Mesenchymal stem cell (in vitro differentiated cells and primary cell): ENCODE measurements at regions not wholly inside any gene's neighbourhood (a gene's known extent, or its start where the extent isn't known, plus 50 kb on each side); places are given as distances from the start of the nearest gene placed in this dataset.

ENCODE experiments used
- DNase-seq: peaks from one replicate; pipeline ENCODE4 v3.0.0-alpha.2; 2013
- H2AFZ ChIP-seq: one replicate; pipeline ENCODE4 v1.6.1; 2013; ENCODE audit warnings: low read depth, mild to moderate bottlenecking, control low read depth, inconsistent platforms, low read length, moderate library complexity
- H2AK5ac ChIP-seq: 2 replicates; pipeline ENCODE4 v1.6.1; 2013; ENCODE audit warnings: low read length, moderate library complexity, mild to moderate bottlenecking, inconsistent platforms; ENCODE audit not compliant: severe bottlenecking
- H2BK120ac ChIP-seq: one replicate; pipeline ENCODE4 v1.6.1; 2013; ENCODE audit warnings: low read depth, mild to moderate bottlenecking, inconsistent platforms, low read length, moderate library complexity
- H2BK12ac ChIP-seq, 2 experiments: one replicate each; pipeline ENCODE4 v1.6.1; 2013; ENCODE audit warnings: inconsistent platforms in 2 of 2, low read length in 2 of 2, mild to moderate bottlenecking in 2 of 2, moderate library complexity in 2 of 2, control low read depth in 1 of 2
- H2BK15ac ChIP-seq: one replicate; pipeline ENCODE4 v1.6.1; 2013; ENCODE audit warnings: mild to moderate bottlenecking, low read depth, inconsistent platforms; ENCODE audit not compliant: poor library complexity, severe bottlenecking
- H2BK5ac ChIP-seq: 2 replicates; pipeline ENCODE4 v1.6.1; 2013; ENCODE audit warnings: low read depth, mild to moderate bottlenecking, low read length, control low read depth, inconsistent platforms; ENCODE audit not compliant: poor library complexity, severe bottlenecking
- H3K14ac ChIP-seq, 2 experiments: one replicate each; pipeline ENCODE4 v1.6.1; 2013; ENCODE audit warnings: inconsistent platforms in 2 of 2, low read length in 2 of 2, control low read depth in 1 of 2, mild to moderate bottlenecking in 1 of 2, moderate library complexity in 1 of 2
- H3K18ac ChIP-seq, 2 experiments: one replicate each; pipeline ENCODE4 v1.6.1; 2013; ENCODE audit warnings: inconsistent platforms in 2 of 2, low read length in 2 of 2, control low read depth in 1 of 2, low read depth in 1 of 2, mild to moderate bottlenecking in 1 of 2
- H3K23ac ChIP-seq, 2 experiments: one replicate each; pipeline ENCODE4 v1.6.1; 2013; ENCODE audit warnings: inconsistent platforms in 2 of 2, low read length in 2 of 2, mild to moderate bottlenecking in 2 of 2, moderate library complexity in 2 of 2, control low read depth in 1 of 2
- H3K27ac ChIP-seq: 2 replicates; pipeline ENCODE4 v1.5.1; 2013; ENCODE audit warnings: mild to moderate bottlenecking, moderate library complexity, low read length, control low read depth, inconsistent platforms; ENCODE audit not compliant: poor library complexity, severe bottlenecking
- H3K27me3 ChIP-seq, 2 experiments: 2 replicates each; pipeline versions ENCODE4 v1.6.1 to v1.7.0; 2013; ENCODE audit warnings: low read length in 2 of 2, mild to moderate bottlenecking in 2 of 2, moderate library complexity in 2 of 2, control low read depth in 1 of 2, inconsistent platforms in 1 of 2; ENCODE audit not compliant: control insufficient read depth in 1 of 2, insufficient read depth in 1 of 2
- H3K36me3 ChIP-seq, 2 experiments: 2 replicates each; pipeline versions ENCODE4 v1.6.1 to v1.7.0; 2013; ENCODE audit warnings: low read length in 2 of 2, control low read depth in 1 of 2, inconsistent platforms in 1 of 2, low read depth in 1 of 2, mild to moderate bottlenecking in 1 of 2; ENCODE audit not compliant: insufficient read depth in 2 of 2, control insufficient read depth in 1 of 2
- H3K4ac ChIP-seq, 2 experiments: one replicate each; pipeline ENCODE4 v1.6.1; 2013; ENCODE audit warnings: inconsistent platforms in 2 of 2, low read length in 2 of 2, mild to moderate bottlenecking in 2 of 2, moderate library complexity in 2 of 2, control low read depth in 1 of 2, low read depth in 1 of 2
- H3K4me1 ChIP-seq: 2 replicates; pipeline ENCODE4 v1.6.1; 2013; ENCODE audit warnings: low read depth, low read length, control low read depth; ENCODE audit not compliant: control insufficient read depth, insufficient read depth
- H3K4me2 ChIP-seq: 2 replicates; pipeline ENCODE4 v1.6.1; 2013; ENCODE audit warnings: low read length, mild to moderate bottlenecking, inconsistent platforms; ENCODE audit not compliant: poor library complexity, severe bottlenecking
- H3K4me3 ChIP-seq, 2 experiments: 2 replicates each; pipeline versions ENCODE4 v1.5.1 to v1.7.0; 2013; ENCODE audit warnings: low read length in 2 of 2, mild to moderate bottlenecking in 2 of 2, control low read depth in 1 of 2, low read depth in 1 of 2; ENCODE audit not compliant: insufficient read depth in 1 of 2
- H3K79me1 ChIP-seq: replicated peaks from 2 replicates; pipeline ENCODE4 v1.6.1; 2013; ENCODE audit warnings: mild to moderate bottlenecking, control low read depth, low read length, inconsistent platforms; ENCODE audit not compliant: poor library complexity, severe bottlenecking
- H3K9ac ChIP-seq: 2 replicates; pipeline ENCODE4 v1.7.0; 2013; ENCODE audit warnings: mild to moderate bottlenecking, low read length, moderate library complexity
- H3K9me3 ChIP-seq: 2 replicates; pipeline ENCODE4 v1.7.0; 2013; ENCODE audit warnings: mild to moderate bottlenecking, low read length; ENCODE audit not compliant: control insufficient read depth
- H4K8ac ChIP-seq: one replicate; pipeline ENCODE4 v1.6.1; 2013; ENCODE audit warnings: inconsistent platforms, mild to moderate bottlenecking, low read length, moderate library complexity
- H4K91ac ChIP-seq: one replicate; pipeline ENCODE4 v1.6.1; 2013; ENCODE audit warnings: mild to moderate bottlenecking, low read length, inconsistent platforms
- WGBS: methylation state at CpG from one replicate; pipeline ENCODE4 v1.1.7; 2013; ENCODE audit warnings: mixed read lengths; 5-methylcytosine and 5-hydroxymethylcytosine counted together

GRCh38 chr22:47310601-47311000, 548.2 kb downstream of the TBC1D22A start:
- Histone ChIP-seq H3K36me3 (no peaks in the 10 kb centered on the region), H3K4me3 (no peak overlapping the region), H4K8ac (no peak overlapping the region), H3K9me3 (peaks cover 4% of the 10 kb centered on the region), H3K4me2 (no peak overlapping the region), H3K14ac (no peak overlapping the region), H3K23ac (no peak overlapping the region), H2AK5ac (no peak overlapping the region), H3K27me3 (no peaks in the 10 kb centered on the region), H2AFZ (no peak overlapping the region), H3K79me1 (no peaks in the 10 kb centered on the region), H3K27ac (no peak overlapping the region), H4K91ac (no peak overlapping the region), H2BK12ac (no peak overlapping the region), H3K9ac (no peak overlapping the region), H3K4me1 (no peaks in the 10 kb centered on the region), H2BK15ac (no peak overlapping the region), H3K18ac (no peak overlapping the region), H3K4ac (no peak overlapping the region), H2BK120ac (no peak overlapping the region), H2BK5ac (no peak overlapping the region)
- no peak for DNase-seq
- WGBS, result no CpG with 5 or more reads among the region's 1 CpG

DNA sequence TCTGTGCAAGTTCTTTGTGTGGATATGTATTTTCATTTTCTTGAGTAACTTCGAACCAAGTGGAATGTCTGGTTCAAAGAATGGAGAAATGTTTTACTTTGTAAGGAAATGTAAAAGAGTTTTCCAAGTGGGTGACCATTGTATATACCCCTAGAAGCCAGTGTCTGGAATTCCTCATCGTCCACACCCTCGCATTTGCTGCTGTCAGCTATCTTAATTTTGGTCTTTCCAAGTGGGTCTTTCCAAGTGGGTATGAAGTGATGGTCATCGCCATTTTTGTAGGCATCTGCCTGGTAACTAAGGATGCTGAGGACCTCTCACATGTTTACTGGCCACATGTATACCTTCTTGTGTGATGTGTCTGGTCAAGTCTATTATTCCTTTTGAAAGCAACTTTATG, 547.5 kb downstream of the TBC1D22A start:
- no peak overlapping the region for H3K18ac ChIP-seq
- H3K9ac ChIP-seq, result no peak overlapping the region
- H2AFZ ChIP-seq, result no peak overlapping the region
- H3K14ac ChIP-seq, result no peak overlapping the region
- no peak overlapping the region for H2AK5ac ChIP-seq
- no peak for DNase-seq
- no peak overlapping the region for H2BK5ac ChIP-seq
- H3K27ac ChIP-seq, result no peak overlapping the region
- H4K8ac ChIP-seq, result no peak overlapping the region
- H3K4ac ChIP-seq, result no peak overlapping the region
- H3K27me3 ChIP-seq, result no peaks in the 10 kb centered on the region
- no peaks in the 10 kb centered on the region for H3K4me1 ChIP-seq
- H2BK120ac ChIP-seq, result no peak overlapping the region
- WGBS, result 87% methylated on average over 3 of the region's 4 CpGs
- no peak overlapping the region for H2BK15ac ChIP-seq
- H3K4me3 ChIP-seq, result no peak overlapping the region
- H4K91ac ChIP-seq, result no peak overlapping the region
- H3K4me2 ChIP-seq, result no peak overlapping the region
- H3K79me1 ChIP-seq, result no peaks in the 10 kb centered on the region
- H3K36me3 ChIP-seq, result no peaks in the 10 kb centered on the region
- H2BK12ac ChIP-seq, result no peak overlapping the region
- peaks cover 4% of the 10 kb centered on the region for H3K9me3 ChIP-seq
- no peak overlapping the region for H3K23ac ChIP-seq

- H2BK15ac ChIP-seq, result no peak overlapping the region
- no peaks in the 10 kb centered on the region for H3K36me3 ChIP-seq
- H4K8ac ChIP-seq, result no peak overlapping the region
- H2BK12ac ChIP-seq, result no peak overlapping the region
- H3K27ac ChIP-seq, result no peak overlapping the region
- H3K27me3 ChIP-seq, result peaks cover 0 to 2% of the 10 kb centered on the region in 2 experiments
- H3K23ac ChIP-seq, result no peak overlapping the region
- H2BK120ac ChIP-seq, result no peak overlapping the region
- no peak overlapping the region for H2AK5ac ChIP-seq
- no peak overlapping the region for H3K9ac ChIP-seq
- H3K4me1 ChIP-seq, result no peaks in the 10 kb centered on the region
- H3K14ac ChIP-seq, result no peak overlapping the region
- DNase-seq, result no peak
- no peak overlapping the region for H2BK5ac ChIP-seq
- H3K4ac ChIP-seq, result no peak overlapping the region
- no peak overlapping the region for H3K18ac ChIP-seq
- no peak overlapping the region for H3K4me2 ChIP-seq
- H3K9me3 ChIP-seq, result peaks cover 4% of the 10 kb centered on the region
- no peak overlapping the region for H2AFZ ChIP-seq
- H3K4me3 ChIP-seq, result no peak overlapping the region
- no peak overlapping the region for H4K91ac ChIP-seq
- WGBS, result 71% methylated on average over 6 of the region's 6 CpGs
- H3K79me1 ChIP-seq, result no peaks in the 10 kb centered on the region
These were observed 547.0 kb downstream of the TBC1D22A start for GRCh38 chr22:47309476-47309875.

DNA sequence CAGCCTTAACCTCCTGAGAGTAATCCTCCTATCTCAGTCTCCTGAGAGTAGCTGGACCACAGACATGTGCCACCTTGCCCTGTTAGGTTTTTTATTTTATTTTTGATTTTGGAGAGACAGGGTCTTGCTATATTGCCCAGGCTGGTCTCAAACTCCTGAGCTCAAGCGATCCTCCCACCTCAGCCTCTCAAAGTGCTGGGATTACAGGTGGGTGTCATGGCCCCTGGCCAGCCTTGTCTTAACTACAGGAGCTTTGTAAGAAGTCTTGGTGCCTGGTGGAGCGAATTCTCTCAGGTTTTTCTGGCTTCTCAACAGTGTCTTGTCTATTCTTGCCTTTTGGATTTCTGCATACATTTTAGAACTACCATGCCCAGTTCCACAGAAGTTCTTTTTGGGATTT, 546.4 kb downstream of the TBC1D22A start:
- no peak for DNase-seq
- no peak overlapping the region for H2AK5ac ChIP-seq
- no peak overlapping the region for H3K4me3 ChIP-seq
- no peak overlapping the region for H3K23ac ChIP-seq
- H3K79me1 ChIP-seq, result no peaks in the 10 kb centered on the region
- no peak overlapping the region for H3K18ac ChIP-seq
- H3K14ac ChIP-seq, result no peak overlapping the region
- WGBS, result 100% methylated on average over 1 of the region's 2 CpGs
- H3K4me2 ChIP-seq, result no peak overlapping the region
- no peak overlapping the region for H3K9ac ChIP-seq
- peaks cover 4% of the 10 kb centered on the region for H3K9me3 ChIP-seq
- no peak overlapping the region for H4K91ac ChIP-seq
- peaks cover 0 to 2% of the 10 kb centered on the region in 2 experiments for H3K27me3 ChIP-seq
- H3K4ac ChIP-seq, result no peak overlapping the region
- no peak overlapping the region for H2AFZ ChIP-seq
- no peak overlapping the region for H2BK120ac ChIP-seq
- H4K8ac ChIP-seq, result no peak overlapping the region
- no peaks in the 10 kb centered on the region for H3K4me1 ChIP-seq
- no peak overlapping the region for H2BK15ac ChIP-seq
- H2BK5ac ChIP-seq, result no peak overlapping the region
- H2BK12ac ChIP-seq, result no peak overlapping the region
- no peaks in the 10 kb centered on the region for H3K36me3 ChIP-seq
- no peak overlapping the region for H3K27ac ChIP-seq
